ENCODE measurements at regions not wholly inside any gene's neighbourhood (a gene's known extent, or its start where the extent isn't known, plus 50 kb on each side); places are given as distances from the start of the nearest gene placed in this dataset.

GRCh38 chr22:49613511-49614270, 214.0 kb downstream of the BRD1 start:
- no peaks in the 10 kb centered on the region for H3K27me3 ChIP-seq (ENCODE audit: insufficient read depth, low read length)
- no peaks in the 10 kb centered on the region for H3K4me1 ChIP-seq (ENCODE audit: insufficient read depth, low read length)
- no peak overlapping the region for H3K4me3 ChIP-seq (ENCODE audit: low read length)
- no peaks in the 10 kb centered on the region for H3K9me3 ChIP-seq (ENCODE audit: low read depth, low read length)

GRCh38 chr22:49613108-49613507, 214.6 kb downstream of the BRD1 start:
- H3K27me3 ChIP-seq (ENCODE audit: insufficient read depth, low read length) = no peaks in the 10 kb centered on the region
- H3K4me1 ChIP-seq (ENCODE audit: insufficient read depth, low read length) = no peaks in the 10 kb centered on the region
- no peaks in the 10 kb centered on the region for H3K9me3 ChIP-seq (ENCODE audit: low read depth, low read length)
- H3K4me3 ChIP-seq (ENCODE audit: low read length) = no peak overlapping the region

DNA sequence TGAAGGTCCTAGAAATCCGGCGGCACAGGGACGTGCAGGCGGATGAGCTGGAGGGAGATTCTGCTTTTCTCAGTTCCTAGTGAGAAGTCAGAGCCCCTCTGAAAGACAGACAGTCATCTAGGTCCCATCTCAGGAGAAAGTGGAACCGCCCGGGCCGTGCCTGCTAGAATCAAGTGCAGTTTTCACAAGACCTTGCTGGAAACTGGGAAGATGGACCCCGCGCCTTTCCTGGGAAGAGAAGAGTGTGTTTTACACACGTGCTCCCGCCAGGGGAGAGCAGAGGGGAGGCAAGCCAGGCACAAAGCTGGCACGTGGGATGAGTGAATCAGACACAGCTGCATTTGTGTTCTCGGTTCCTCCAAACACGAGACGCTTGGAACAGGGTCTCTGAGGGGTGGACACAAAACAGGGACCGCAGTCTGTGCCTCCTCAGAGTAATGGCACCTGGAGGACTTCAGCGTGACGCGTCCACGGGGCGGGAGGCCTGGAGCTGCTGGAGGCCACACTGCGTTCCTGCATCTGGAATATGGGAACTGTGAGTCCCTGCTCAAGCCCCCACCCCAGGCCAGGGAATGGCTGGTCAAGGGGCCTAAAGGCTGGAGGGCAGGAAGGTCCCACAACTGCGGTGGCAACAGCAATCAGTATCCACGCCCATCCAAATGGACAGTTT, 218.3 kb downstream of the BRD1 start:
- Histone ChIP-seq H3K27me3 (ENCODE audit: insufficient read depth, low read length) (no peaks in the 10 kb centered on the region), H3K4me3 (ENCODE audit: low read length) (no peak overlapping the region), H3K9me3 (ENCODE audit: low read depth, low read length) (peaks cover 9% of the 10 kb centered on the region), H3K4me1 (ENCODE audit: insufficient read depth, low read length) (no peaks in the 10 kb centered on the region)

GRCh38 chr22:49608660-49609059, 219.0 kb downstream of the BRD1 start:
- peaks cover 9% of the 10 kb centered on the region for H3K9me3 ChIP-seq (ENCODE audit: low read depth, low read length)
- no peak overlapping the region for H3K4me3 ChIP-seq (ENCODE audit: low read length)
- H3K27me3 ChIP-seq (ENCODE audit: insufficient read depth, low read length) = no peaks in the 10 kb centered on the region
- H3K4me1 ChIP-seq (ENCODE audit: insufficient read depth, low read length) = no peaks in the 10 kb centered on the region

DNA sequence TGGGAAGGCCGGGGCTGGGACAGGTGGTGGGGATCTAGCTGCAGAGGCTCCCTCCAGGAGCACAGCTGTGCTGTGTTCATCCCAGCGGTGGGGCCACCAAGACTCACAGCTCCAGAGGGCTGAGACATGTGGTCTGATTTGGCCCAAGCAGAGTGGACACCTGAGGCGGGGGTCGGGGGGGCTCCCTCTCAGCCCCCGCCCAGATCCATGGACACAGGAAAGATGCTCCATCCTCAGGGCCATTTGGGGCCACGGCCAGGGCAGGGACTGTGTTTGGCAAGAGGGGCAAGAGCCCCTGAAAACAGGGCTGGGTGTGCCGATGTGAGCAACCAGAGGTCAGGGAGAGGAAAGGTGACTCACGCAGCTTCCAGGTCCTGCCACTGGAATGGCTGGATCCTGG, 219.4 kb downstream of the BRD1 start:
- H3K4me3 ChIP-seq (ENCODE audit: low read length) = no peak overlapping the region
- H3K4me1 ChIP-seq (ENCODE audit: insufficient read depth, low read length) = no peaks in the 10 kb centered on the region
- peaks cover 9% of the 10 kb centered on the region for H3K9me3 ChIP-seq (ENCODE audit: low read depth, low read length)
- no peaks in the 10 kb centered on the region for H3K27me3 ChIP-seq (ENCODE audit: insufficient read depth, low read length)

DNA sequence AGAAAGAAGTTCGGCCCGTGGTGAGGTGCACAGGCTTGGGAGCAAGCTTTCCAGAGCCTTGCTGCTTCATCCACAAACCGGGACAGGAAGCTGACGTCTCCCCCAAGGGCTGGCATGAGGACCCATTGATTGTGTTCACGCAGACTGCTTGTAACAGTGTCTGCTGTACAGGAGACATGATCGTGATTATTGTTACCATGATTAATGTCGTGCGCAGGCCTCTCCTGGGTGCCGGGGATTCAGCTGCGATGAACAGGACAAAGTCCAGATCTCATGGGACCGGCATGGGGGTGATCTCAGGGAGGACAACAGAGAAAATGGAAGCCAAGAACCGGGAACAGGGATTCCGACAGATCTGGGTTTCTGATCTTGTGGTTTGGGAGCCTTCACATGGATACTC, 219.9 kb downstream of the BRD1 start:
- H3K9me3 ChIP-seq (ENCODE audit: low read depth, low read length) = peaks cover 9% of the 10 kb centered on the region
- no peak overlapping the region for H3K4me3 ChIP-seq (ENCODE audit: low read length)

GRCh38 chr22:49606562-49607290, 220.9 kb downstream of the BRD1 start:
- Histone ChIP-seq H3K4me1 (ENCODE audit: insufficient read depth, low read length) (no peaks in the 10 kb centered on the region), H3K27me3 (ENCODE audit: insufficient read depth, low read length) (no peaks in the 10 kb centered on the region), H3K4me3 (ENCODE audit: low read length) (no peak overlapping the region), H3K9me3 (ENCODE audit: low read depth, low read length) (peaks cover 9% of the 10 kb centered on the region)

More for the DNA sequence above, 219.9 kb downstream of the BRD1 start:
- H3K27me3 ChIP-seq (ENCODE audit: insufficient read depth, low read length) = no peaks in the 10 kb centered on the region
- H3K4me1 ChIP-seq (ENCODE audit: insufficient read depth, low read length) = no peaks in the 10 kb centered on the region

DNA sequence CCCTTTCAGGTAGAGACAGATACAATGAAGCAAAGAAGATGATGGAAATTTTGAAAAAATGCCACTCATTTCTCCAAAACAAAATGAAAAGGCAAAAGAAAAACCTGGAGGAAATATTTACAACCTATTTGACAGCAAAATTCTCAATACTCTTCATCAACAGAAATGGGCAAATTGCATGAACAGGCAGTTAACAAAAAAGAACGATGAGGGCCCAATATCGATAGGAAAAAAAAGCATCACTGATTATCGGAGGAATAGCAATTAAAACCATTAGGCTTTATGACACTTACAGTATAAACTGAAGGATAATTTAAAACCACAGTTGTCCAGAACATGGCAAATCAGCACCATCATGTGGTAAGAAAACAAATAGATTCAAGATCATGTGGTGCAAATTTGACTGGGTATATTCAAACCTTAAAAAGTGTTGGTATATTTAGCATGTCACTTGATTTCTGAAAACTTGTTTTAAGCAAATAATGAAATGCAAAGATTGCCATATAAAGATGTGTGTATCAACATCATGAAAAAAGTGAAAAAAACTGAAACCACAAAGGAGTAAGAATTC, 222.9 kb downstream of the BRD1 start:
- Histone ChIP-seq H3K9me3 (ENCODE audit: low read depth, low read length) (peaks cover 9% of the 10 kb centered on the region), H3K4me3 (ENCODE audit: low read length) (no peak overlapping the region), H3K4me1 (ENCODE audit: insufficient read depth, low read length) (peaks cover 9% of the 10 kb centered on the region), H3K27me3 (ENCODE audit: insufficient read depth, low read length) (no peaks in the 10 kb centered on the region)

- H3K4me3 ChIP-seq (ENCODE audit: low read length) = no peak overlapping the region
- no peaks in the 10 kb centered on the region for H3K27me3 ChIP-seq (ENCODE audit: insufficient read depth, low read length)
- peaks cover 21% of the 10 kb centered on the region for H3K4me1 ChIP-seq (ENCODE audit: insufficient read depth, low read length)
- H3K9me3 ChIP-seq (ENCODE audit: low read depth, low read length) = peaks cover 9% of the 10 kb centered on the region
Measured at GRCh38 chr22:49603016-49603415, 224.7 kb downstream of the BRD1 start.

- peaks cover 21% of the 10 kb centered on the region for H3K4me1 ChIP-seq (ENCODE audit: insufficient read depth, low read length)
- H3K27me3 ChIP-seq (ENCODE audit: insufficient read depth, low read length) = no peaks in the 10 kb centered on the region
- peaks cover 9% of the 10 kb centered on the region for H3K9me3 ChIP-seq (ENCODE audit: low read depth, low read length)
- no peak overlapping the region for H3K4me3 ChIP-seq (ENCODE audit: low read length)
Measured at GRCh38 chr22:49602481-49602880, 225.2 kb downstream of the BRD1 start.

DNA sequence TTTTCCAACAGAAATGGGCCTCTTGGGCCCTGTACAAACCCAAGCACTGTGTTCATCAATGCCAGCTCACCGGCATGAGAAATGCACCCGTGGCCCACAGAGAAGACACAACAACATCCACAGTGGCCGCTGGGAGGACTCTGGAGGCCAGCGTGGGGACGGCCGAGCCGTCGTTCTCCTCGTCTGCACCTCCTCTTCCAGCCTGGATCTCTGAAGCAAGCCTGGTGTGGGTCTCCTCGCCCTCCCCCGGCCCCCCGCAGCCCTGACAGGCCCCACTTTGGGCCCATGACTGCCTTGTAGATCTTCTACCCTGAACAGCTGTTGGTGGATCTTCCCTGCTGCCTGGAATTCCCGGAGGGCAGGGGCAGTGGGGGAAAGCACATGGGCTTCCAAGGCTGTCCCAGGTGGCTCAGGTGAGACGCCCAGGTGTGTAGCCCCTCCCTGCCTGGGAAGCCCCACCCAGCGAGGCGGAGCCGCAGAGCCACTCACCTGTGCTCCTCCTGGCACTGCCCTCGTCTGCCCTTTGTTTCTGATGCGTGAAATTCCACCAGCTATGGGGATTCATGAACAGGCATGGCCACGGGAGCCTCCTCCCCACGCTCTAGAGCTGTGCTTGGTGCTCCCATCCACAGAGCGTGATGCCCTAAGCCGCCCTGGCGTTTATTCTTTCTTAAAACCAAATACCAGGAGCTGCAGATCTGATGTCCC, 225.9 kb downstream of the BRD1 start:
- Histone ChIP-seq H3K4me3 (ENCODE audit: low read length) (no peak overlapping the region), H3K27me3 (ENCODE audit: insufficient read depth, low read length) (no peaks in the 10 kb centered on the region), H3K9me3 (ENCODE audit: low read depth, low read length) (peaks cover 9% of the 10 kb centered on the region), H3K4me1 (ENCODE audit: insufficient read depth, low read length) (peaks cover 21% of the 10 kb centered on the region)

- Histone ChIP-seq H3K4me3 (ENCODE audit: low read length) (no peak overlapping the region), H3K4me1 (ENCODE audit: insufficient read depth, low read length) (peaks cover 21% of the 10 kb centered on the region), H3K27me3 (ENCODE audit: insufficient read depth, low read length) (no peaks in the 10 kb centered on the region), H3K9me3 (ENCODE audit: low read depth, low read length) (peaks cover 9% of the 10 kb centered on the region)
Measured at GRCh38 chr22:49600891-49601431, 226.7 kb downstream of the BRD1 start.

GRCh38 chr22:49600468-49600867, 227.2 kb downstream of the BRD1 start:
- Histone ChIP-seq H3K9me3 (ENCODE audit: low read depth, low read length) (peaks cover 9% of the 10 kb centered on the region), H3K4me1 (ENCODE audit: insufficient read depth, low read length) (peaks cover 21% of the 10 kb centered on the region)

DNA sequence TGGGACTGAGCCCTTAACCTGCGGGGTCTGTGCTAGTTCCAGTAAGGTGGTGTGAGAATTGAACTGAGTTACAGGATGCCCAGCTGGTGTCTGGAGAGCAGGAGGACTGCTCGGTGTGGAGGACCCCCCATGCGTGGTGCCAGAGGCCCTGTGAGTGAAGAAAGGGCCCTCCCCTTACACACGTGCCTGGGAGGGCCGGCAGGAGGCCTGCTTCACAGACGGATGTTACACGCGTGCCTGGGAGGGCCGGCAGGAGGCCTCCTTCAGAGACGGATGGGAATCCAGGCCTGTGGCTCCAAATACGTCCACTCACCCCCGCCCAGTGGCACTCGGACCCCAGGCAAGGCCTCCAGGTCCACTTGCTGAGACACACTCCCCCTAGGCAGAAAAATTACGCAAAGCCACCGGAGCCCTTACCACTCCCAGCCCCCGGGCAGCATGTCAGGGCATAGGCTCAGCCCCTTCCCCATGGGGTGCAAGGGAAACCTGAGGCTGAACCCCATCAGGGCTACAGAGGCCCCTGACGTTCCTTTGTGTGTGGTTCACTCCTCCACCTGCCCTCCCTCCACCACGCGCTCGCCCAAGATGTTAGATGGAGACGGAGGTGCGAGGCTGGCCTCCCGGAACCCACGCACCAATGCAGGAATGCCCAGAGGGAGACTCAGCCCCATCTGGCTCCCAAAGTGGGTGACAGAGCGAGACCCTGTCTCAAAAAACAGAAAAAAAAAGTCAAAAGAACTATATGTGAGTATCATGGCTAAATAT, 227.8 kb downstream of the BRD1 start:
- Histone ChIP-seq H3K4me3 (ENCODE audit: low read length) (no peak overlapping the region), H3K9me3 (ENCODE audit: low read depth, low read length) (peaks cover 5% of the 10 kb centered on the region), H3K27me3 (ENCODE audit: insufficient read depth, low read length) (no peaks in the 10 kb centered on the region), H3K4me1 (ENCODE audit: insufficient read depth, low read length) (peaks cover 21% of the 10 kb centered on the region)

More at GRCh38 chr22:49600468-49600867, 227.2 kb downstream of the BRD1 start:
- Histone ChIP-seq H3K4me3 (ENCODE audit: low read length) (no peak overlapping the region), H3K27me3 (ENCODE audit: insufficient read depth, low read length) (no peaks in the 10 kb centered on the region)

Data from mononuclear cell (primary cell).